DND-41 (cell line): ENCODE measurements at regions not wholly inside any gene's neighbourhood (a gene's known extent, or its start where the extent isn't known, plus 50 kb on each side); places are given as distances from the start of the nearest gene placed in this dataset.

Experiments used
- ATAC-seq: fragments of 200-7000 bp; cut with Tn5 transposase; 3 replicates; pipeline ENCODE4 v1.9.1; 2021; ENCODE audit warnings: low read depth; ENCODE audit not compliant: insufficient read depth
- DNase-seq: peaks from one replicate; pipeline ENCODE4 v3.0.0-alpha.2; 2020
- H2AFZ ChIP-seq: 2 replicates; pipeline ENCODE4 v1.6.0; 2012; ENCODE audit warnings: low read depth, low read length
- H3K27ac ChIP-seq: 2 replicates; pipeline ENCODE4 v1.5.1; 2012; ENCODE audit warnings: low read length, inconsistent platforms
- H3K27me3 ChIP-seq: fragments of 200-600 bp; sonication (generic); 2 replicates; pipeline ENCODE4 v1.6.0; 2012; ENCODE audit warnings: low read length, mild to moderate bottlenecking, inconsistent platforms; ENCODE audit not compliant: insufficient read depth, poor library complexity
- H3K36me3 ChIP-seq: 2 replicates; pipeline ENCODE4 v1.5.1; 2012; ENCODE audit warnings: low read length, inconsistent platforms; ENCODE audit not compliant: insufficient read depth
- H3K4me1 ChIP-seq: 2 replicates; pipeline ENCODE4 v1.5.1; 2012; ENCODE audit warnings: mild to moderate bottlenecking, low read length; ENCODE audit not compliant: insufficient read depth
- H3K4me2 ChIP-seq: 2 replicates; pipeline ENCODE4 v1.6.0; 2012; ENCODE audit warnings: mild to moderate bottlenecking, moderate library complexity, low read length, inconsistent platforms; ENCODE audit not compliant: insufficient read depth
- H3K4me3 ChIP-seq, 2 experiments: fragments of 200-600 bp in 1 of 2; shearing (Covaris generic) in 1 of 2; 2 replicates each; pipeline ENCODE4 v1.5.1; 2012 to 2016; ENCODE audit warnings: inconsistent platforms in 2 of 2, low read length in 2 of 2, mild to moderate bottlenecking in 2 of 2, low read depth in 1 of 2, moderate library complexity in 1 of 2
- H3K79me2 ChIP-seq: 2 replicates; pipeline ENCODE4 v1.6.0; 2012; ENCODE audit warnings: low read length, inconsistent platforms; ENCODE audit not compliant: insufficient read depth
- H3K9ac ChIP-seq: 2 replicates; pipeline ENCODE4 v1.6.0; 2012; ENCODE audit warnings: low read depth, mild to moderate bottlenecking, inconsistent platforms, low read length, moderate library complexity
- H3K9me3 ChIP-seq: 2 replicates; pipeline ENCODE4 v1.5.1; 2012; ENCODE audit warnings: low read length, moderate library complexity, mild to moderate bottlenecking, inconsistent platforms; ENCODE audit not compliant: insufficient read depth, severe bottlenecking
- H4K20me1 ChIP-seq: 2 replicates; pipeline ENCODE4 v1.6.0; 2012; ENCODE audit warnings: low read length; ENCODE audit not compliant: insufficient read depth
- EZH2 ChIP-seq: IDR thresholded peaks from 3 replicates; pipeline ENCODE4 v1.6.1; 2012; ENCODE audit warnings: borderline replicate concordance, low read depth, mild to moderate bottlenecking, moderate library complexity, low read length, inconsistent platforms; ENCODE audit not compliant: severe bottlenecking
- TF ChIP-seq, protein P1 (sequence below): IDR thresholded peaks from 2 replicates; pipeline ENCODE4 v1.5.1; 2012; ENCODE audit warnings: borderline replicate concordance, low read length, moderate library complexity, mild to moderate bottlenecking; ENCODE audit not compliant: poor library complexity, severe bottlenecking; ENCODE audit errors: extremely low read depth

DNA sequence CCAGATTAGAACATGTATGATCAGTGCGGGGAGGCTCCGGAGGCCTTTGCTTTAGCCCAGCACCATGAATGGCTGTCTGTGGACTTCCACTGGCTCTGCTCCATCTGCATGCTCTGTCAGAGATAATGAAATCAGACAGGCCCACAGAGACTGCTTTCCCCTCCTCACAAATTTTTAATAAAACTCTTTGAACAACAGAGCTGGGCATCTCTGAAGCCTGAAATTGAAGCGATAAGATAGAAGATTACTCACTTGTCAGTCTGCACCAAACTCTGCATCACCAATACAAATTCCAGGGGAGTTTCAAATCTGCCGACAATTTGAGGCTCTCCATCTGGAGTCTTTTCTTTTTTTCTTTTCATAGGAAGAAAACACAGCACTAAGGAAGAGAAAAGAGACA lies 110.0 kb downstream of the DYRK2 start:
- Histone ChIP-seq H4K20me1 (no peaks in the 10 kb centered on the region), H3K4me1 (no peaks in the 10 kb centered on the region), H3K36me3 (no peaks in the 10 kb centered on the region), H2AFZ (no peak overlapping the region), H3K9ac (no peak overlapping the region), H3K27me3 (no peaks in the 10 kb centered on the region), H3K4me2 (no peak overlapping the region), H3K79me2 (no peaks in the 10 kb centered on the region), H3K4me3 (no peak overlapping the region), H3K9me3 (no peaks in the 10 kb centered on the region), H3K27ac (no peak overlapping the region)
- ATAC-seq (no peak), DNase-seq (no peak)
- TF ChIP-seq, protein P1, sequence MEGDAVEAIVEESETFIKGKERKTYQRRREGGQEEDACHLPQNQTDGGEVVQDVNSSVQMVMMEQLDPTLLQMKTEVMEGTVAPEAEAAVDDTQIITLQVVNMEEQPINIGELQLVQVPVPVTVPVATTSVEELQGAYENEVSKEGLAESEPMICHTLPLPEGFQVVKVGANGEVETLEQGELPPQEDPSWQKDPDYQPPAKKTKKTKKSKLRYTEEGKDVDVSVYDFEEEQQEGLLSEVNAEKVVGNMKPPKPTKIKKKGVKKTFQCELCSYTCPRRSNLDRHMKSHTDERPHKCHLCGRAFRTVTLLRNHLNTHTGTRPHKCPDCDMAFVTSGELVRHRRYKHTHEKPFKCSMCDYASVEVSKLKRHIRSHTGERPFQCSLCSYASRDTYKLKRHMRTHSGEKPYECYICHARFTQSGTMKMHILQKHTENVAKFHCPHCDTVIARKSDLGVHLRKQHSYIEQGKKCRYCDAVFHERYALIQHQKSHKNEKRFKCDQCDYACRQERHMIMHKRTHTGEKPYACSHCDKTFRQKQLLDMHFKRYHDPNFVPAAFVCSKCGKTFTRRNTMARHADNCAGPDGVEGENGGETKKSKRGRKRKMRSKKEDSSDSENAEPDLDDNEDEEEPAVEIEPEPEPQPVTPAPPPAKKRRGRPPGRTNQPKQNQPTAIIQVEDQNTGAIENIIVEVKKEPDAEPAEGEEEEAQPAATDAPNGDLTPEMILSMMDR, result no peak
- no peak for TF ChIP-seq EZH2

GRCh38 chr12:67759829-67760228 lies 111.3 kb downstream of the DYRK2 start:
- Histone ChIP-seq H2AFZ (no peak overlapping the region), H3K9me3 (no peaks in the 10 kb centered on the region), H3K9ac (no peak overlapping the region), H3K4me1 (no peaks in the 10 kb centered on the region), H3K79me2 (no peaks in the 10 kb centered on the region), H3K36me3 (no peaks in the 10 kb centered on the region), H3K4me3 (no peak overlapping the region), H4K20me1 (no peaks in the 10 kb centered on the region), H3K27me3 (no peaks in the 10 kb centered on the region), H3K4me2 (no peak overlapping the region), H3K27ac (no peak overlapping the region)
- no peak for ATAC-seq
- TF ChIP-seq, protein P1, result no peak
- no peak for TF ChIP-seq EZH2
- no peak for DNase-seq

GRCh38 chr12:67760586-67761275 lies 112.2 kb downstream of the DYRK2 start:
- Histone ChIP-seq H2AFZ (no peak overlapping the region), H4K20me1 (no peaks in the 10 kb centered on the region), H3K9me3 (no peaks in the 10 kb centered on the region), H3K36me3 (no peaks in the 10 kb centered on the region), H3K27ac (no peak overlapping the region), H3K9ac (no peak overlapping the region), H3K4me3 (no peak overlapping the region), H3K4me1 (no peaks in the 10 kb centered on the region), H3K79me2 (no peaks in the 10 kb centered on the region), H3K4me2 (no peak overlapping the region), H3K27me3 (no peaks in the 10 kb centered on the region)
- ATAC-seq (no peak), DNase-seq (no peak)
- no peak for TF ChIP-seq EZH2
- TF ChIP-seq, protein P1, result no peak

DNA sequence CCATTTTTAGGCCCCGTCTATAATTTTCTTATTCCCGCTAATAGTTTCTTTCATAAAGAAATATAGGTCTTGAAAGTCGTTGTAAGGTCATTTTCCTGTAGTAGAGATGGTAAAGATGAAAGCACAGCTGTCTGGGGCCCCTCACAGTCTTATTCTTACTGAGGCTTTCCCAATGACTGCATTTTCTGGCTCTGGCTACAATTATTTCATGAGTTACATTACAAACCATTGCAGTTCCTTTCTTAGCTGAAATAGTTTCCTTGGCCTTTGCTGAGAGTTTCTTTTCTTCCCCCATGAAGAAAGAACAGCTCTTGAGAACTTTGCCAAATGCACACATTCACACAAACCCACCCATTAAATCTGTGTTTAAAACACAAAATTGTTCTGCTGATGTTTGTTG lies 113.0 kb downstream of the DYRK2 start:
- no peak overlapping the region for H3K4me2 ChIP-seq
- TF ChIP-seq, protein P1, result no peak
- TF ChIP-seq EZH2, result no peak
- H3K4me1 ChIP-seq, result no peaks in the 10 kb centered on the region

More for the DNA sequence above, 113.0 kb downstream of the DYRK2 start:
- no peak for ATAC-seq
- H3K27me3 ChIP-seq, result no peaks in the 10 kb centered on the region
- no peak overlapping the region for H2AFZ ChIP-seq
- H3K79me2 ChIP-seq, result no peaks in the 10 kb centered on the region
- H3K9ac ChIP-seq, result no peak overlapping the region
- H3K9me3 ChIP-seq, result no peaks in the 10 kb centered on the region
- no peak overlapping the region for H3K4me3 ChIP-seq
- H3K36me3 ChIP-seq, result no peaks in the 10 kb centered on the region
- DNase-seq, result no peak
- H4K20me1 ChIP-seq, result no peaks in the 10 kb centered on the region
- no peak overlapping the region for H3K27ac ChIP-seq
